OCI-LY7 (cell line): ENCODE measurements at regions not wholly inside any gene's neighbourhood (a gene's known extent, or its start where the extent isn't known, plus 50 kb on each side); places are given as distances from the start of the nearest gene placed in this dataset.

ENCODE experiments used
- BruUV-seq: library from RNA; stranded (reverse); fragments of 400-500 nt; replicated peaks from 2 replicates; lab custom pipeline; 2021; lab: Mats Ljungman, UMichigan
- CTCF ChIA-PET: fragments of 300-600 bp; sonication (Branson Sonifier 250); formaldehyde crosslinking; loops from one replicate; lab custom pipeline; 2022; ENCODE audit warnings: antibody characterized with exemption; ENCODE audit not compliant: unreplicated experiment; lab: Charles Lee
- POLR2A ChIA-PET: fragments of 300-600 bp; sonication (Branson Sonifier 250); formaldehyde crosslinking; loops from one replicate; lab custom pipeline; 2022; ENCODE audit warnings: antibody characterized with exemption; lab: Charles Lee
- DNase-seq: peaks from one replicate; pipeline ENCODE4 v3.0.0-alpha.2; 2015; ENCODE audit warnings: low spot score
- H2AFZ ChIP-seq: fragments of 200-600 bp; sonication (generic), shearing (Covaris generic); 2 replicates; pipeline ENCODE4 v1.6.1; 2014; ENCODE audit warnings: mild to moderate bottlenecking, antibody characterized with exemption, low read length, moderate library complexity
- H3K27ac ChIP-seq: fragments of 200-600 bp; sonication (generic); 2 replicates; pipeline ENCODE4 v1.5.1; 2014; ENCODE audit warnings: mixed run types, low read depth, mild to moderate bottlenecking, moderate library complexity, low read length, inconsistent platforms; ENCODE audit not compliant: poor library complexity, severe bottlenecking
- H3K36me3 ChIP-seq: fragments of 200-600 bp; sonication (generic); 2 replicates; pipeline ENCODE4 v1.6.1; 2014; ENCODE audit warnings: mild to moderate bottlenecking, antibody characterized with exemption, low read length, moderate library complexity, mixed read lengths; ENCODE audit not compliant: insufficient read depth
- H3K4me1 ChIP-seq: fragments of 200-600 bp; sonication (generic); 2 replicates; pipeline ENCODE4 v1.5.1; 2014; ENCODE audit warnings: mild to moderate bottlenecking, low read length; ENCODE audit not compliant: insufficient read depth, poor library complexity, severe bottlenecking
- H3K4me2 ChIP-seq: fragments of 200-600 bp; sonication (generic); 2 replicates; pipeline ENCODE4 v1.6.1; 2014; ENCODE audit warnings: mild to moderate bottlenecking, low read length
- H3K4me3 ChIP-seq: fragments of 200-600 bp; sonication (generic); 2 replicates; pipeline ENCODE4 v1.5.1; 2014; ENCODE audit warnings: mild to moderate bottlenecking, low read depth, low read length; ENCODE audit not compliant: poor library complexity, severe bottlenecking
- H3K79me2 ChIP-seq: fragments of 200-600 bp; sonication (generic); 2 replicates; pipeline ENCODE4 v1.6.1; 2016; ENCODE audit warnings: low read depth, mild to moderate bottlenecking, low read length, moderate library complexity, mixed read lengths; ENCODE audit not compliant: insufficient read depth
- H3K9me2 ChIP-seq: fragments of 200-600 bp; sonication (generic); 2 replicates; pipeline ENCODE4 v1.6.1; 2016; ENCODE audit warnings: mild to moderate bottlenecking, low read length, mixed read lengths; ENCODE audit not compliant: insufficient read depth
- H3K9me3 ChIP-seq: fragments of 200-600 bp; sonication (generic); 2 replicates; pipeline ENCODE4 v1.6.1; 2014; ENCODE audit warnings: mild to moderate bottlenecking, mixed run types, low read length, mixed read lengths
- H4K20me1 ChIP-seq: fragments of 200-600 bp; sonication (generic); 2 replicates; pipeline ENCODE4 v1.6.1; 2014; ENCODE audit warnings: mild to moderate bottlenecking, antibody characterized with exemption, low read length, moderate library complexity, mixed read lengths; ENCODE audit not compliant: insufficient read depth
- CTCF ChIP-seq: fragments of 200-600 bp; sonication (generic); conservative IDR thresholded peaks from 2 replicates; pipeline ENCODE4 v1.5.1; 2014; ENCODE audit warnings: mild to moderate bottlenecking, antibody characterized with exemption, low read length, moderate library complexity, mixed read lengths
- EZH2phosphoT487 ChIP-seq: fragments of 200-600 bp; sonication (generic); IDR thresholded peaks from 2 replicates; pipeline ENCODE4 v1.6.1; 2018; ENCODE audit warnings: low read depth, borderline replicate concordance, mild to moderate bottlenecking, mixed run types, antibody characterized with exemption, low read length, moderate library complexity, mixed read lengths
- intact Hi-C: fragments of 100-400 bp; cut with micrococcal nuclease; formaldehyde crosslinking; loops from one replicate; pipeline ENCODE4 v1.10.0; 2022; ENCODE audit not compliant: unreplicated experiment

- Histone ChIP-seq H3K4me3 (no peak overlapping the region), H4K20me1 (no peaks in the 10 kb centered on the region), H2AFZ (peak overlapping the region; percentile 72; the same call in 1 of the 2 replicates), H3K4me2 (no peak overlapping the region), H3K9me3 (no peaks in the 10 kb centered on the region), H3K4me1 (peaks cover 42% of the 10 kb centered on the region), H3K9me2 (no peaks in the 10 kb centered on the region), H3K79me2 (no peaks in the 10 kb centered on the region), H3K27ac (no peak overlapping the region), H3K36me3 (no peaks in the 10 kb centered on the region)
- no TSS peak for BruUV-seq
- ChIA-PET POLR2A (interaction anchor here (0.6 to 1.1 kb wide), 3 partner anchors 12 to 229 kb away, joined by 3 read pairs; no protein-coding TSS in a partner anchor), CTCF (interaction anchor here (0.6 to 1.3 kb wide), 5 partner anchors 29 to 283 kb away, joined by 3 to 7 read pairs (median 3); no protein-coding TSS in a partner anchor)
- no peak for DNase-seq
- no peak for TF ChIP-seq CTCF
- TF ChIP-seq EZH2phosphoT487: no peak
- intact Hi-C loops: loop anchor here (1.0 to 10.0 kb wide), 5 partner anchors 156 to 710 kb away; no protein-coding TSS in a partner anchor
Observed at GRCh38 chr2:64331849-64332699, 121.9 kb upstream of the LGALSL start.

- no peaks in the 10 kb centered on the region for H3K36me3 ChIP-seq
- CTCF ChIA-PET: no interaction called here
Observed at GRCh38 chr2:64336171-64336570, 117.8 kb upstream of the LGALSL start.

More at GRCh38 chr2:64336171-64336570, 117.8 kb upstream of the LGALSL start:
- H4K20me1 ChIP-seq: no peaks in the 10 kb centered on the region
- peaks cover 1% of the 10 kb centered on the region for H3K4me1 ChIP-seq
- no peaks in the 10 kb centered on the region for H3K9me2 ChIP-seq
- no peaks in the 10 kb centered on the region for H3K79me2 ChIP-seq
- TF ChIP-seq EZH2phosphoT487: no peak
- no peak for TF ChIP-seq CTCF
- no peaks in the 10 kb centered on the region for H3K9me3 ChIP-seq
- POLR2A ChIA-PET: no interaction called here
- H3K4me2 ChIP-seq: no peak overlapping the region
- no TSS peak for BruUV-seq
- intact Hi-C loops: loop anchor here (10.0 kb wide), 1 partner anchor 289 kb away; no protein-coding TSS in a partner anchor
- no peak overlapping the region for H2AFZ ChIP-seq
- no peak for DNase-seq
- no peak overlapping the region for H3K27ac ChIP-seq
- H3K4me3 ChIP-seq: no peak overlapping the region
